GM19395 (cell line): ENCODE measurements at regions not wholly inside any gene's neighbourhood (a gene's known extent, or its start where the extent isn't known, plus 50 kb on each side); places are given as distances from the start of the nearest gene placed in this dataset.

ENCODE experiments used
- ATAC-seq: cut with Tn5 transposase; IDR thresholded peaks from one replicate; pipeline ENCODE4 v1.9.1; 2021; ENCODE audit warnings: mild to moderate bottlenecking, moderate library complexity; ENCODE audit not compliant: unreplicated experiment

DNA sequence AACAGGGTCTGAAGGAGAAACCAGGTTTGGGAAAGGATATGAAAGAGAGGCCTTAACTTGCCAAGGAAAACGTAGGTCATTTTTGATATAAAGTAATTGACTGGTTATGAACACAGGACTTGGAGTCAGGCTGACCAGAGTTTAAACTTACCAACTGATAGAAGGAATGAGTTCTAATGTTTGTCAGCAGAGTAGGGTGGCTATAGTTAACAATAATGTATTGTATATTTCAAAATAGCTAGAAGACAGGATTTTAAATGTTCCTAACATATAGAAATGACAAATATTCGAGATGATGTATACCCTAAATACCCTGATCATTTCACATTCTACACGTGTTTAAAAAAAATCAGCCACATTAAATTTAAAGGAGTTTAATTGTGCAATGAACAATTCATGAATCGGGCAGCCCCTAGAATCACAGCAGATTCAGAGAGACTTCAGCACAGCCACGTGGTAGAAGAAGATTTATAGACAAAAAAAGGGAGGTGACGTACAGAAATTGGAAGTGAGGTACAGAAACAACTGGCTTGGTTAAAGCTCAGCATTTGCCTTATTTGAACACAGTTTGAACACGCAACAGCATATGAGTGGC, 52.5 kb upstream of the PLEKHG7 start:
- ATAC-seq = no peak

DNA sequence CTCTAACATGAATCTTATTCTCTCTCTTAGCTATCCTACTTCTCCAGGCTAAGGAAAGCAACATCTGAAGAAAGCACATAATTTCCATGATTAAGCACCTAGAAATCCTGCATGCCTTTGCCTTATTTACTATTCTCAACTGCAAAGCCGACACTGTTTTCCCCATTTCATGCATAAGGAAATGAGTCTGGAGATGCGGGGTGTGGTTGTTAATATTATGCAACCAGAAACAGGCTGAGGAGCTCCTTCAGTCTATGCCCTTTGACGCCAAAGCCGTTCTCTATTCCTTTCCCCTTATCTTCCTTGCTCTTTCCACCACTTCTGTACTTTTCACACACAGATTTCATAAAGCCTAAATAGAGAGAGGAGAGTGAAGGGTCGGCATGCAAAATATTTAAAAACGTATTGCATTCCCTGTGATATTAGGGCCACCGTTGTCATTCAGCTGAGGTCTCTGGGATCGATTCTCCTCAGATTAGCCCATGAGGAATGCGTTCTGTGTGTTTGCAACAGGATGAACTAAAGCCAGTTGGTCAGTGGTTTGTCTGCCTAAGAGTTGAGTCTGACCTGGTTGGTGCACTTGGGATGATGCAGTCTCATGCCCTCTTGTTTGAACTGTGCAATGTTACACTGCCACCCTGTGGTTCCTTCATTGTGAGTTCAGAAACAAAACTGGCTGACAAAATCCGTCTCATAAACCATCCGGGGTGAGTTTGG, 53.1 kb upstream of the PLEKHG7 start:
- peak; percentile 94 for ATAC-seq

DNA sequence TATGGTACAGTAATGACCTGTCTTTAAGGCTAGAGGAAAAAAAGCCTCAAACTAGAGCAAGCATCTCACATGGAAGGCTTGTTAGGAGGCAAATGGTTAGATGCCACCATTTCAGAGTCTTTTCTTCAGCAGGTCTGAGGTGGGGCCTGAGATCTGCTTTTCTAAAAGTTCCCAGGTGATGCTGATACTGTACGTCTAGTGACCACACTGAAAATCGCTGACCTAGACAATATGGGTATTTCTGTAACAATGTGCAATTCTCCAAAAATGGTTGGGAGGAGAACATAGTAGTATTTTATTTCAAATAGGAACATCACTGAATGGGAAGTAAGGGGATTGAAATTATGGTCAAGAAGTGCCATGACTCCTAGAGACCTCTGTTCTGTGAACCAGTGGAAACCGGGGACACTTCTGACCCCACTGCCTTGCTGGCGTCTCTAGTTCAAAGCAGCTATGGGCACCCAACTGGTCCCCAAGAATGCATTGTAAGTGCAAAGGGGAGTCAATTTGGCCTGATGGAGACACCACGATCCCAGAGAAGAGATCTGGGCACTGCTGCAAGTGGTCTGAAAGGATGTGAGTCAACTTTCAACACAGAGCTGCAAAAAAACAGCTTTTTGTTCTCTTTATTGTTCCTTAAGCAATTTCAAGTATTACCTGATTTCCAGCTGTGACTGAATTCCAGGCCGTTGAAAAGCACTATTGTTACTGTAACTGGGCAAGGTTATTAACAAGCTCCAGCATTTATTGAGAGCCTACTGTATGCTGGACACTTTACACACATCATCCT, 54.4 kb upstream of the PLEKHG7 start:
- ATAC-seq = no peak

DNA sequence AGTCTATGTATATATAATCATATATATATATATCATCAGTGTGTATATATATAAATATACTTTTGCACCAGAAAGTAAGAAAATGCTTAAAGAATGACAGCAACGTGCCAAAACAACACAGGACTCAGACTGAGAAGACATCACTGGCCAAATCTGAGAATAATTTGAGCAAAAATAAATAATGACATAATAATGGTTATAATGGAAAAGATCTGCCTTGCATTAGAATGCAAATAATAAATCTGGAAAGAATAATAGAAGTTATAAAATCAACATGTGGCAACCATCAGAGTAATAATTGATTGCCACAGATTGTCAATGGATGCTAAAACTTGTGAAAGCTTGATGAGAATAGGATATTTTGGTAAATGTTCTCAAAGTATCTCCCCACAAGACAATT, 61.5 kb upstream of the PLEKHG7 start:
- no peak for ATAC-seq

DNA sequence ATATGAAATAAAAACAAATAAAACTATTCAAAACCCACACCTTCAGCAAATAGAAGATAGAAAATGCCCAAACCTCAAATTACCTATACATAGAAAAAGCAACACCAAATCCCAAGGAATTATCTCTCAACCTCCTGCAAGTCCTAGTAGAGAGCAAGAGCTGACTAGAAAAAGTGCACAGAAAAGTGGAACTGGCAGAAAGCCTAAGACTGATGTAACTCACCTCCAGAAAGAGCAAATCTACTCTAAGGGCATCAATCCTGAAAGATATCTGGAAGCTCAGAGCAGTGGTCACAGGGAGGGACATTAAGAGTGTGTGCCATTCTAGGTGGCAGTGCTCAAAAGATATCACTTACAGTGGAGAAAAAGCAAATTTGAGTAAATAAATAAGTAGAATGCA, 62.1 kb upstream of the PLEKHG7 start:
- ATAC-seq = no peak

DNA sequence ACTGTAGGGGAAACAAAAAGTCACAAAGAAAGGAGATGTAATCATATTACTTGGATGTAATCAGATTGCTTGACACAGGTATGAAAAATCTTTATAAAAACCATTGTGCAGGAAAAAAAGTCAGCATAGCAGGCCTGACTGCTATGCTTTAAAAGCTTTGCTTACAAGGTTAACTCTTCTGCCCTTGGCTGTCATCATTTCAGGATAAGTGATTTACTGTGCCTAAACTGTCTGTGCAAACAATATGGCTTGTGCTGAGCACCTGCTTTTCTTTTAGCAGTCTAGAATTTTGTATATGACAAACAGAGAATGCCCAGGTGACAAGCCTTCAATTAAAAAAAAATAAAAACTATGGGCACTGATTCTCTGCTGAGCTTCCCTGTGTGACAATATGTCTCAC, 63.8 kb upstream of the PLEKHG7 start:
- ATAC-seq = no peak

DNA sequence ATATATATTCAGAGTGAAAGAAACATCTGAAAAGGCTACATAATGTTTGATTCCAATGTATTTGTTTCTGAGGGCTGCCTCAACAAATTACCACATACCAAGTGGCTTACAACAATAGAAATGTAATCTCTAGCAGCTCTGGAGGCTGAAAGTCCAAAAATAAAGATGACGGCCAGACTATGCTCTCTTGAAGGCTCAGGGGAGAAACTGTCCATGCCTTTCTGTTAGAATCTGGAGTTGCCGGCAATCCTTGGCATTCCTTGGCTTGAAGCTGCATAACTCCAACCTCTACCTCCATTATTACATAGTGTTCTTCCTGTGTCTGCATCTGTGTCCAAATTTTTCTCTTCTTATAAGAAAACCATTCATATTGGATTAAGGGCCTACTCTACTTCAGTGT, 68.1 kb upstream of the PLEKHG7 start:
- no peak for ATAC-seq

DNA sequence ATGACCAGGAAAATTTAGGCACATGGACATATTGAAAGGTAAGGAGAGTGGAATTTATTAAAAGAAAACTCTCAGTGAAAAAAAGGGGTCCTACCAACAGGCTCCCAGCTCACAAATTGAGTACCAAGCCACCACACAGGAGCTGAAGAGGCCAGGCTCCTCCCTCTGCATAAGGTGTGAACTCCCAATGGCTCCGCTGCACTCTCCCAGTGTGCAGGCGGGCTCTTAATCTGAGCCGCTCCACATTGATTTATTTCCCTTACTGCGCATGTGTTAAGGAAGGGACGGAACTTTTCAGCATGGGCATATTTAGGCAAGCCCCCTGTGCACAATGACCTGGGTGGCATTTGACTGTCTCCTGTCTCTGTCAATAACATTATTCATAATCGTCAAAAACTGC, 68.6 kb upstream of the PLEKHG7 start:
- no peak for ATAC-seq

DNA sequence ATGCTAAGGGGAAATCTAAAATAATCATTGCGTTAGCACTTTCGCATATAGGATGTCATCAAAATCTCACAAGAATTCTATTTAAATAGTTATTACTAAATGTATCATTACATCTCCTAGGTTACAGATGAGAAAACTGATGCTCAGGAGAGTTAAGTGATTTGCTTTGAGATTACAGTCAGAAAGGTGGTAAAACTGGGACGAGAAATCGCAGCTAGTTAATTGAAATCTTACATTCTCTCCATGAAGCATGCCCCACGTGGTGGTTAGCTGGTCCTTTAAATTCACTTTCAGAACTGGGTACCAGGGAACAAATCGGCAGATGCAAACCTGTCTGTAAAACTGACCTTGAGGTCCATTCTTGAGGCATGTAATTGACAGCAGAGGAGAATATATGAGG, 71.8 kb upstream of the PLEKHG7 start:
- no peak for ATAC-seq

DNA sequence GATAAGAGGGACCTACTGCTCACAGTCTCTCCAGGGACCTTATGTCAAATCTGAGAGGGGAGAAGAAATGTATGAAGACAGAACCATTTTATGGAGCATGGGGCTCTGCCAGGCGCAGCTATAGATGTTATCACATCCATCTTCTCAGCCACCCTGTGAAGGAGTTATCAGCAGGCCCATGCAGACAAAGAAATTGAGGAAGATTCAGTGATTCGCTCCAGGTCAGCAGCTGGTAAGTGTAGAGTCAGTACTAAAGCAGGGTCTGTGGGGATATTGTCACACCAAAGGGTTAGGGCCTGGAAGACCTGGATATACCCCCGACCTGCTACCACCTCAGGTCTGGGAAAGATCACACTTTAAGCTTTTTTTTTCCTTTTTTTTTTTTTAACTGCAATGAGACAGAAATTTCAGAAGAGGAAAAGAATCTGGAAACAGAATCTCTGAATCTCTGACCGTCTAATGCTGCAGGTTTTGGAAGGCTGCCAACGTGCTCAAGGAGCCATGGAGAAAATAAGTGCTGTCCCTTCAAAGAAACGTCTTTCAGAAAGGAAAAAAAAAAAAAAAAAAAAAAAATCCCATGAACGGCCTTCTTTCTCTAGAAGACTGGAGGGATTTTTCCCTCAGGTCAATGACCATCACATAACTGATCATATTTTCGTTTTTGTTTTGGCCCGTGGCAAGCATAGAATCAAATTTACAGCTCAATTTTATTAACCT, 73.3 kb upstream of the PLEKHG7 start:
- ATAC-seq = no peak

DNA sequence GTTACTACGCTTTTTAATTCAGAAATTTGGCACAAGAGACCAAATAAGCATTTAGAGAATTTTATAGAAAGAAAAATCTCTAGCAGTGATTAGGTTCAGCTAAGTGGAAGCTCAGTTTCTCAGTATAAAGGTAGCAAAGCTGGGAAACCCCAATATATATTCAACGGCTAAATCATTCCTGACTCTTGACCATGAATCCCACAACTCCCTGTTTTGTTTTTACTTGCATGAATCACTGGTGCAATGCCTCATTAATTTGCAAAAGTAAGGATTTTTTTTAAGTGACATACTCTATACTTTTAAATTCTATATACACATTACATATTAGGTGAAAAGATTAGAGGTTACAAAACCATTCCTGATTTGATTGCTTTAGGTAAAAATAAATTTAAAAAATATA, 74.3 kb upstream of the PLEKHG7 start:
- no peak for ATAC-seq

DNA sequence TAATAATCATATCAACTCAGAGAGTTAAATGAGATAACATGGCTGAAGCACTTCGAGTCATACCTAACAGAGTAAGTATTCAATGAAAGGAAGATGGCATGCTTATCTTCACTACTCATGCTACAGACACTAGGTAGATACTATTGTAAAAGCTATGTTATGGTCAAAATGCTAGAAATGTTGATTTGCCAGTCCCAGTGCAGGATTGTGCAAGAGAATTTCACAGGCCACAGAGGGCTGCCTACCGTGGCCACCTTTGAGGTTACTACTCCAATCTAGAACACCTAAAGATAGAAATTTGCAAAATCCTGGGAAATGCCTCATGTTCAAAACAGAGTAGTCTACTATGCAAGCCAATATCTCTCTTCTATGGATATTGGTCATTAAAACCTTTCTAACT, 75.3 kb upstream of the PLEKHG7 start:
- no peak for ATAC-seq

DNA sequence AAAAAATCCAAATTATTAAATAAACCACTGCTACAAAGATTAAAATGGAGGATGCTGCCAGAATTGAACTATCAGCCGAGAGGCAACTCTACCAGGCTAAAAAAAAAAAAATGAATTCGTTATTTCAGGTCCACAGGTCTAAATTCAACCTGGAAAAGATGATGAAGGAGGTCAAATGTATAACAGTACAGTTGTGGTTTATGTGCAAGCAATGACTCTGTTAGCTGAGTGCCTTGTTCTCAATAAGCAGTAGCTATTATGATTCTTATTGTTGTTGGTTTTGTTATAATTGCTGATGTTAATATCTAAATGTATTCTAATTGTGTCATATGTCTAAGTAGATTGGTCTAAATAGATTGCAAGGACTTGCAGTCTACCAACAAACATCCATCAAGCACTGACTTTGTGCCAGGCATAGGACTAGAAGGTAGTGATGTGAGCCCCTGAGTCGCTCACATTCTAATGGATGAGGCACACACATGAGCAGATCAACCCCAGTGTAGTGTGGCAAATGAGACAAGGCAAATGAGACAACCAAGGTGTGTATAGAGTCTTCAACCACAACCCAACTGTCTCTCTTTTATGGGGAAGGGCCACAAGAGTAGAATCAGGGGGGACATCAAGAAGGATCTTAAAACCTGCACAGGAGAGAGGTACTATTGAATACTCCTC, 77.0 kb upstream of the PLEKHG7 start:
- ATAC-seq = no peak

DNA sequence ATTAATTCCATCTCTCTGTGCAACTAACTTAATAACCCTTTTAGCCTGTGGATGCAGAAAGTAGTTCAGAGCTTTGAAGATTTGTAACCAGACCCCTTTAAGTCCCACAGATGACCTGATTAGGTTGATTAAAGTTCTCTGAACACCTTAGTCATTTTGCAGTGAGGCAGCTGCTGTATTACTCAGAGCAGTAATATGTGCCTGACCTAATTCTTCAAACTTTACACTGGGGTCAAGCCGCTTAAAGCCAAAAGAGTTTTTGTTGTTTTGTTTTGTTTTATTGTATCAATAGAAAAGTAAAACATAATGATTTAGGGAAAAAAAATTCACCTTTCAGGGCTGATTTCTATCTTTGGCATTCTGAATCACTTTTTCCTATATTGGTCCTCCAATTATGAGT, 78.6 kb upstream of the PLEKHG7 start:
- no peak for ATAC-seq

DNA sequence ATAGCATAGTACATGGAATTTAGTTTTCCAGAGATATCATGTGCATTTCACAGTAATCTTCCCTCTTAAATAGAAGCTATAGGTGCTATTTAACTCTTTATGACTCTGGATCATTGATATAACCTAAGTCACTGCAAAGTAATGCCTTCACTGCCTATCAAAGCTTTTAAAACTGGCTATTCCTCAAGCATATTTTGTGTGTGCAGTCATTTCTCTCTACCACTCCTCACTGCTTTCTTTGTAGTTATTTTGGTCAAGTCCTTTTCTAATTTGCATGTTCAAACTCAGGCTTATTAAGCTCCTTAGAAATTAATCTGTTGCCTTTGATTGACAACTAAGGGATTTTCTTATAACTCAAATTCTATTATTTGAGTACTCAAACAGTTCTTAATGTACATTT, 79.4 kb upstream of the PLEKHG7 start:
- no peak for ATAC-seq

DNA sequence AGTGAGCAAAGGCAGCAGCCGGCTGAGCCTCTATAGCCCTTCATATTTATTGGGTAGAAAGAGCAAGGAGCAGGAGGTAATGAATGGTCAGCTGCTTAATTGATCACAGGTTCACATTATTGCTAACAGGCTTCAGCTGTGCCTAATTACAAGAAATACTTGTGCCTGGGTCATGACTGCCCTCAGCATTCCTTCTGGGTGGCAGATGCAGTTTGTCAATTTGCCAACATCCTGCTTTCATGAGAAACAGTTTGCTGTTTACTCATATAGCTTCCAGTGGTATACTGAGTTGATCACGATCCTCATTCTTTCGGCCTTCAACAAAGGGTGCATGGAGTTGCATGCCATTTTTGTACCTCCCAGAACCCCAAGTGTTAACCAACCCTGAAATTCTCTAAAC, 81.0 kb upstream of the PLEKHG7 start:
- no peak for ATAC-seq

DNA sequence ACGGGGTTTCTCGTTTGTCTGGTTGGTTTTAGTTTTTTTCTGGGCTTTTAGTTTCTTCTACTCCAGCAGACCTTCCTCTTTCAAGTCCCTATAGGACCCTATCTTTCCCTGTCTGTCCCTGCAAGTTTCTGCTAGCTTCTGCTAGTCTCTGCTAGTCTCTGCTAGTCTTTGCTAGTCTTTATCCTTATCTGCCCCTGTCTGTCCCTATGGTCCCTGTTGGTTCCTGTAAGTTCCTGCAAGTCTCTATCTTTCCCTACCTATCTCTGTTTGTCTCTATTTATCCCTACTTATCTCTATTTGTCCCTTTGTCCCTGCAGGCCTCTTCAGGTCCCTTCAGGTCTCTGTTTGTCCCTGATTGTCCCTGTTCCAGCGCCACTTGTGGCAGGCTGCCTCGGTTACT, 81.5 kb upstream of the PLEKHG7 start:
- no peak for ATAC-seq

DNA sequence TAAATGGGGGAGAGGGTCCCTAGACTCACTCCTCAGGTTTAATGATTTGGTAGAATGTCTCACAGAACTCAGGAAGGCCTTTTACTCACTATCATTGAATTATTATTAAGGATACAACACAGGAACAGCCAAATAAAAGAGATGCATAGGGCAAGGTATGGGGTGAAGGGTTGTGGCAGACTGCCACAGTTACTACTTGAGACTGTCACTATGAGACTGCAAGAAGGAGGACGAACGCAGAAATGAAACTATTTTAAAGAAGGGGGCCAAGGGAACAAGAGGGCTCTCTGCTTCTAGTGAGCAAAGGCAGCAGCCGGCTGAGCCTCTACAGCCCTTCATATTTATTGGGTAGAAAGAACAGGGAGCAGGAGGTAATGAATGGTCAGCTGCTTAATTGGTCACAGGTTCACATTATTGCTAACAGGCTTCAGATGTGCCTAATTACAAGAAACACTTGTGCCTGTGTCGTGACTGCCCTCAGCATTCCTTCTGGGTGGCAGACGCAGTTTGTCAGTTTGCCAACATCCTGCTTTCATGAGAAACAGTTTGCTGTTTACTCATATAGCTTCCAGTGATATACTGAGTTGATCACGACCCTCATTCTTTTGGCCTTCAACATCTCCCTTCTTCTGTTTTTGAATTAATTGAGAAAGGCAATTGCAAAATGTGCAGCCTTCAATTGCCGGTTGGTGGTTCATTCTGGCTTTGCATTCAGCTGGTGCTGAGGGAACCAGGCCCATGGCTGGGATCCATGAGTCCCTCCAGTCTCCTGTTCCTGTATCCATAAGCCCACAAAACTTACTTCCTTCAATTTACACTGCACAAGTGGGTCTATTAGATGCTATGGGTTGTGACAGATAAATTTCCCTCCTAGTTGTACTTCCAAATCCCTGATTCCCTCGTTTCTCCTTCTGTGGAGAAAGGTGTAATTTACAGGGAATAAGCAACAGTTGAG, 82.8 kb upstream of the PLEKHG7 start:
- ATAC-seq = no peak

DNA sequence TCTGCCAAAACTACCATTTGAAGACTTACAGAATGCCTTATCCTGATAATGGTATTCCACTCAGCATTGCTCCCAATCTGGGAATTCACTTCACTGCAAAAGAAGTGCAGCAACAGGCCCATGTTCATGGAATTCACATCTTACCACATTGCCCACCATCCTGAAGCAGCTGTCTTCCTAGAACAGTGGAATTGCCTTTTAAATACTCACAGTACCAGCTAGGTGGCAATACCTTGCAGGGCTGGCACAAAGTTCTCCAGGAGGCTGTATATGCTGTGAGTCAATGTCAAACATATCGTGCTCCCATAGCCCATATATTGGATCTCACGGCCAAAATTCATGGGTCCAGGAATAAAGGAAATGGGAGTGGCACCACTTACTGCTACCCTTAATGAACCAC, 83.8 kb upstream of the PLEKHG7 start:
- no peak for ATAC-seq

DNA sequence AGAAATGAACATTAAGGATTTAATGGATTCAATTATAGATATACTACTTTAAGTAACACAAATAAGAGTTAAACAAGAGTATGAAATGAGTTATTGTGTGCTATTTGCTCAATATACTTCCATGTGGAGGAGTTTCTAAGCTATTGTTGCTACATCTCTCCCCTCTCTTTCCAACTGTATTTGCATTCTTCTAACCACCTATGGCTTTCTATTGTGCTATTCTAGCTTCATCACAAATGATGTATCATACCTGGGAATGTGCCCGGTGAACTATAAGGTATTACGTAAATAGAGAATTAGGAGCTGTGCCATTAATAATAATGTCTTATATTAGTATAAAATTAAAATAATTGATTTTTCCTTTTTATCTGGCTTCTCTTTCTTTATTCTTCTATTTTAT, 87.1 kb upstream of the PLEKHG7 start:
- no peak for ATAC-seq
